Activated T-helper 17 cell treated with anti-CD3 and anti-CD28 coated beads, Interleukin-2, amount 50 U/mL, for 72 hours (primary cell): ENCODE measurements at regions not wholly inside any gene's neighbourhood (a gene's known extent, or its start where the extent isn't known, plus 50 kb on each side); places are given as distances from the start of the nearest gene placed in this dataset.
"Not testable (repeated sequence)": the region's sequence is repeated elsewhere in the genome, so short reads cannot be mapped to it uniquely, and the experiment has no call there.

Experiments
- ATAC-seq: fragments of 150-1000 bp; cut with Tn5 transposase; replicated peaks from 2 replicates; pipeline ENCODE4 v1.10.0; 2021; ENCODE audit warnings: mild to moderate bottlenecking, moderate library complexity
- H3K27ac Mint-ChIP-seq: one replicate; pipeline ENCODE4 v1.8.0; 2022; ENCODE audit warnings: mixed read lengths
- H3K27me3 Mint-ChIP-seq: one replicate; pipeline ENCODE4 v1.8.0; 2022; ENCODE audit warnings: mixed read lengths
- H3K36me3 Mint-ChIP-seq: one replicate; pipeline ENCODE4 v1.8.0; 2022; ENCODE audit warnings: low read depth, mild to moderate bottlenecking, mixed read lengths
- H3K4me1 Mint-ChIP-seq: one replicate; pipeline ENCODE4 v1.8.0; 2022; ENCODE audit warnings: mixed read lengths
- H3K4me3 Mint-ChIP-seq: one replicate; pipeline ENCODE4 v1.8.0; 2022; ENCODE audit warnings: mild to moderate bottlenecking, mixed read lengths
- H3K9me3 Mint-ChIP-seq: one replicate; pipeline ENCODE4 v1.8.0; 2022; ENCODE audit warnings: mixed read lengths

DNA sequence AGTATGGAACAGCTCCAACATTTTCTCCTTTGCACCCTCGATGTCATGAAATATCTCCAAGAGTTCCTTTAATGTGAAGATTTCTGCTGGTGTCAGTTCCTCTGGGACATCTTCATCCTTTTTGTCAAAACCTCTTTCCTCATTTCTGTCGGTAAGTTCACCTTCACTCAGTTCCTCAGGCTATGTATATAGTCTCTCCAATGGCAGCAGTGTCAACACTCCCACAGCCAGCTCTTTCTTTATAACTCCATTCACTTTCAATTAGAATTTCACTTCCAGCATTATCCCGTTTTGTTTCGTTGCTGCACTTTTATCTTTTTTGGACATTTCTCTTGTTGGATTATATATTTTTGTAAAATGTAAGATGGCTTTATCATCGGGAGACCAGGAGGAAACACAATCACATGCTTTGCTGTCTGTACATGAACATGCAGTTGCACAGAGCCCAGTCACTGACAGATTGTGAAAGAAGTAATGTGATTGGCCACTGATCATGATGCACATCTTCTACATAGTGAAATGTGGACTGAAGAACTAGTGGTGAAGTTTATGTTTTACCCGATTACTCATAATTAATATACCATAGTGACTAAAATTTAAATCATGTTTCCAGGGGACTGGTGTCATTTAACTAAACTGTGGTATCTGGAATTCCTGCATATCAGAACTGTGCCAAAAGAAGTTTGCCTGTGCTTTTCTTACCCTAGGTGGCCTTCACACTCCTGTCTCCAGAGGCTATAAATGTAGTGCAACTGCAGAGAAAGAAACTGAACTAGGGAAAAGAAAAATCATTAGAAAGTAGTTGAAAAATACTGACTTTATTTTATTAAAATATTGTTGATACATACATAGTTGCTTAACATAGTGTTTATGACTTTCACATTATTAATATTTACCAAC lies 289.6 kb downstream of the PPP1R3A start:
- H3K27me3 Mint-ChIP-seq, result no peaks in the 10 kb centered on the region
- no peak for ATAC-seq
- no peak overlapping the region for H3K27ac Mint-ChIP-seq
- H3K9me3 Mint-ChIP-seq, result peaks cover 4% of the 10 kb centered on the region
- no peaks in the 10 kb centered on the region for H3K36me3 Mint-ChIP-seq
- H3K4me3 Mint-ChIP-seq, result no peak overlapping the region
- H3K4me1 Mint-ChIP-seq, result no peaks in the 10 kb centered on the region

DNA sequence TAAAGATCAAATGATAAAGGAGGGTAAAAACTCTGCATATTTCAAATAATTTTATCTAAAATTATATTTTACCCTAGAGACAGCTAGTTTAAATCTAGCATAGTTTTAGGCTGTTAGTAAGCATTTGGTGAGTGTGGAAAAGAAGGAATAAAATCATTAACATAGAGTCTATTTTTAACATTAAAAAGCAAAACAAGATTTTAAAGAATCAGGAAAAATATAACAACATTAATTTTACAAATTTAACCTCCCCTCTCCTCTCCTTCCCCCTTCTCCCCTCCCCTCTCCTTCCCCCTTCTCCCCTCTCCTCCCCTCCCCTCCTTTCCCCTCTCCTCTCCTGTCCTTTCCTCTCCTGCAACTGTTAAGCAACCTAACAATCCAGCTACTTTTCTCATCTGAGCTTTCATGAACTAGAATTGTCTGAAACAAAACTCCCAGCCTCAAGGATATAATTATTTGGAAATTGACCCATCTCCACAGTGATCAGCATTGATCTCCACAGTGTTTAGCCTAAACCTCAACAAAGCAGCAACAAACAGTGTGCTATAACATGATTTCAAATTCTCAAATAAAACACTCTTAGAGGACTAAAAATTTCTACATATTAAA lies 293.2 kb downstream of the PPP1R3A start:
- no peaks in the 10 kb centered on the region for H3K27me3 Mint-ChIP-seq
- no peaks in the 10 kb centered on the region for H3K4me1 Mint-ChIP-seq

DNA sequence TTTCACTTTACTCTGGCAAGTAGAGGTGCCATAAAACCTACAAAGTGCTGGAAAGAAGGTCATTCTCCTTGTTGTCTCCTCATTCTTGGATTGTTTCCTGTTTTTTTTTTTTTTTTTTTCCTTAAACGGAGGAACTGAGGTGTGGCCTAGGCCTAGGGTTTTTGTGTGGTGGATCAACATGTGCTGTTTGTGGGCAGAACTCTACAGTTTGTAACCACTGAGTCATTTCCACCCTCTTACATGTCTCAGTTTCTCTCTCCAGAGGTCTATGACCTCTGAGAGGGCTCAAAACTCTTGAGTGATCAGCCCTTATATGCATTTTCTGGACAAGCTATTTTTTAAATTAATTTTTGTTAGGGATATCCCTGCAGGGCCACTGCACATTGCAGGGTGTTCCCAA lies 296.0 kb downstream of the PPP1R3A start:
- no peak for ATAC-seq
- Mint-ChIP-seq H3K4me1 (no peaks in the 10 kb centered on the region), H3K4me3 (no peak overlapping the region), H3K36me3 (no peaks in the 10 kb centered on the region), H3K9me3 (peaks cover 4% of the 10 kb centered on the region), H3K27ac (no peak overlapping the region), H3K27me3 (no peaks in the 10 kb centered on the region)

More for the DNA sequence above, 293.2 kb downstream of the PPP1R3A start:
- no peak overlapping the region for H3K27ac Mint-ChIP-seq
- H3K4me3 Mint-ChIP-seq, result no peak overlapping the region
- no peak for ATAC-seq
- H3K36me3 Mint-ChIP-seq, result no peaks in the 10 kb centered on the region
- H3K9me3 Mint-ChIP-seq, result peaks cover 4% of the 10 kb centered on the region

DNA sequence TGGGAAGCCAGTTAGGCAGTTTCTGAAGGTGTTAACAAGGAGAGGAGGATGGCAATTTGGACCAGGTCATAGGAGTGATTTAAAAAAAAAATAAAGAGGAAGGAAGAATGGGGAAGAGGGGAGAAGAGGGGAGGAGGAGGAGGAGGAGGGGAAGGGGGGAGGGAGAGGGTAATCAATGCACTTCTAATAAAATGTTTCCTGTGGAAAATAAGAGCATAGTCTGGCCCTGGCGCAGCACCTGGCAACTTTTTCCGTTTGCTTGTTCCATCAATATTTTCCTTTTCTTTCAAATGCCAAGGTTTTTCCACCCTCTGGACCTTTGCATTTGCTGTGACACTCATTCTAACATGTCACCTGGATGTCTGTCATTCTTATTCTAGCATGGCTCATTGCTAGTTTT lies 308.2 kb downstream of the PPP1R3A start:
- no peak overlapping the region for H3K27ac Mint-ChIP-seq
- H3K27me3 Mint-ChIP-seq, result no peaks in the 10 kb centered on the region
- no peaks in the 10 kb centered on the region for H3K9me3 Mint-ChIP-seq
- ATAC-seq, result no peak
- H3K4me3 Mint-ChIP-seq, result no peak overlapping the region
- no peaks in the 10 kb centered on the region for H3K36me3 Mint-ChIP-seq
- H3K4me1 Mint-ChIP-seq, result no peaks in the 10 kb centered on the region

DNA sequence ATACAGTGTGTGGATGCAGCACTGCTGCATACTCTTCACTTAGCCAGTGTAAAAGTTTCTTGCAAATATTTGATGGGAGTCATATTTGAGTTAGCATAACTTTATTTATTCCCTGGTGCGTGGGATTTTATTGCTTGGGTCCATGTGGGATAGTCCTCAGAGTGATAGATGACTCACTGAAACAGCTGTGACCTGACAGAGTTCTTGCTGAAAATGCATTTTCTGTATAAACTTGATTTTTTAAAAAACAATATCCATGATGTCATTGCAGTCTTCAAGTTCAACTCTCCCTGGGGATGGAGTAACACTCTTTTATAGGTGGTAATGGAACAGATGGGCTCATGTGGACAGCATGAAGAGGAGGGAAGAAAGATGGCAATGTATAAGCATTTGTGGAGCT lies 310.0 kb downstream of the PPP1R3A start:
- no peaks in the 10 kb centered on the region for H3K36me3 Mint-ChIP-seq
- no peak for ATAC-seq
- no peaks in the 10 kb centered on the region for H3K4me1 Mint-ChIP-seq
- H3K9me3 Mint-ChIP-seq, result no peaks in the 10 kb centered on the region
- H3K27me3 Mint-ChIP-seq, result no peaks in the 10 kb centered on the region
- no peak overlapping the region for H3K4me3 Mint-ChIP-seq
- H3K27ac Mint-ChIP-seq, result no peak overlapping the region

DNA sequence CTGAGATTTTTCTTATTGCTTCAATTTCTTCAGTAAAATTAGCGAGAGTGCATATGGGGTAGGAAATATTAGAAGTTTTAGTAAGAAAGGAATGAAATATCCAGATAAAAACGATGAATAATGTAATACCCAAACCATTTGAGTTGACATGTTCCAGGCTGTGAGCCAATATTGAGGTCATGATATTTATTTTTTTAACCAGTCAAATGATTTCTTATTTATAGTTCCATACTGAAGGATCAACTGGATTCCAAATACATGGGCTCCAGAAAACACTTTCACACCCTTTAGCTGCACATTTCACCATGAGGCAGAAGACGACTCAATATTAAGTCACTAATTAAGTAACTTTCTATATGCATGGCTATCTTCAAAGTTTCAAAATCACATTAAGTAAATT lies 312.5 kb downstream of the PPP1R3A start:
- H3K4me3 Mint-ChIP-seq, result no peak overlapping the region
- ATAC-seq, result no peak
- no peaks in the 10 kb centered on the region for H3K36me3 Mint-ChIP-seq
- no peaks in the 10 kb centered on the region for H3K9me3 Mint-ChIP-seq
- no peaks in the 10 kb centered on the region for H3K27me3 Mint-ChIP-seq
- H3K4me1 Mint-ChIP-seq, result no peaks in the 10 kb centered on the region
- H3K27ac Mint-ChIP-seq, result no peak overlapping the region

DNA sequence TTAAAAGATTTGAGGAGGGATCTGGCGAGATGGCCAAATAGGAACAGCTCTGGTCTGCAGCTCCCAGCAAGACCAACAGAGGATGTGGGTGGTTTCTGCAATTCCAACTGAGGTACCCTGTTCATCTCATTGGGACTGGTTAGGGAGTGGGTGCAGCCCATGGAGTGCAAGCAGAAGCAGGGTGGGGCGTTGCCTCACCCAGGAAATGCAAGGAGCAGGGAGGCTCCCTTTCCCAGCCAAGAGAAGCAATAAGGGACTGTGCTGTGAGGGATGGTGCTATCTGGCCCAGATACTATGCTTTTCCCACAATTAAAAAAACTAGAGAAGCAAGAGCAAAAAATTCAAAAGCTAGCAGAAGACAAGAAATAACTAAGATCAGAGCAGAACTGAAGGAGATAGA lies 318.4 kb downstream of the PPP1R3A start:
- H3K27me3 Mint-ChIP-seq, H3K27ac Mint-ChIP-seq, ATAC-seq, H3K9me3 Mint-ChIP-seq, H3K4me1 Mint-ChIP-seq, H3K4me3 Mint-ChIP-seq, H3K36me3 Mint-ChIP-seq: not testable (repeated sequence)

DNA sequence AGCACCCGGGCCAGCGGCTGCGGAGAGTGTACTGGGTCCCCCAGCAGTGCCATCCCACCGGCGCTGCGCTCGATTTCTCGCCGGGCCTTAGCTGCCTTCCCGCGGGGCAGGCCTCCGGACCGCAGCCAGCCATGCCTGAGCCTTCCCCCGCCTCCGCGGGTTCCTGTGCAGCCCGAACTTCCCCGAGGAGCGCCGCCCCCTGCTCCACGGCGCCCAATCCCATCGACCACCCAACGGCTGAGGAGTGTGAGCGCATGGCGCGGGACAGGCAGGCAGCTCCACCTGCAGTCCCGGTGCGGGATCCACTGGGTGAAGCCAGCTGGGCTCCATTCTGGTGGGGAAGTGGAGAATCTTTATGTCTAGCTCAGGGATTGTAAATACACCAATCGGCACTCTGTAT lies 325.4 kb downstream of the PPP1R3A start:
- not testable (repeated sequence) for H3K27ac Mint-ChIP-seq, H3K36me3 Mint-ChIP-seq

DNA sequence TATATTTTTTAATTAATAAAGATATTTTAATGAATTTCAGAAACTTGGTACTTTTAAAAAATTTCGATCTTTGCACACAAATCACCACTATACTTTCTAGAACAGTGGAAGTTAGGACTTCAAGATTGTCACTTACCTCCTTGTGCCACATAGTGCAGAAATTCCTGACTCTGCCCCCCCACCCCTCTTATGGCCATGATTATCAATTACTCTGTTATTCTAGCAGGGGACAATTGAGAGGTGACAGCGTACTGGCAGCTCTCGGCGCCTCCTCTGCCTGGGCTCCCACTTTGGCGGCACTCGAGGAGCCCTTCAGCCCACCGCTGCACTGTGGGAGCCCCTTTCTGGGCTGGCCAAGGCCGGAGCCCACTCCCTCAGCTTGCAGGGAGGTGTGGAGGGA lies 325.9 kb downstream of the PPP1R3A start:
- not testable (repeated sequence) for ATAC-seq, H3K4me1 Mint-ChIP-seq, H3K27ac Mint-ChIP-seq, H3K36me3 Mint-ChIP-seq, H3K4me3 Mint-ChIP-seq, H3K27me3 Mint-ChIP-seq, H3K9me3 Mint-ChIP-seq

More for the DNA sequence above, 325.4 kb downstream of the PPP1R3A start:
- H3K9me3 Mint-ChIP-seq, H3K4me3 Mint-ChIP-seq, H3K4me1 Mint-ChIP-seq, H3K27me3 Mint-ChIP-seq, ATAC-seq: not testable (repeated sequence)

DNA sequence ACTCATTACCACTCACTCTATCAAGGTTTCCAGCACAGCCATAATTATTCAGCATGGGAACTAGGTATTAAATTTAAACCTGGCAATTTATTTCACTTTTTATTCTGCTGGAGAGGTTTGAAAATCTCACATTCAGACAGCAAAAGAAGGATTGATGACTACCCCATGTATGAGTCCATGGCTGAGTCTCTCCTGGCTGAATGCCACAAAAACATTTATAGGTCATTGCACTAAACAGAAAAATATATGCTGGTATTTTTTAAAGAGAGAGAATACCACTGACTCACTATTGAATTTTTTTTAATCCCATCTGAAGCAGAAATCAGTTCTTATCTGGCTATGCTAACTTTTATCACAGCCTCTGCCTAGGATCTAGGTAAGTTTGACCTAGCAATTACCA lies 336.3 kb downstream of the PPP1R3A start:
- no peak overlapping the region for H3K27ac Mint-ChIP-seq
- no peaks in the 10 kb centered on the region for H3K4me1 Mint-ChIP-seq
- ATAC-seq, result no peak
- no peaks in the 10 kb centered on the region for H3K36me3 Mint-ChIP-seq
- no peak overlapping the region for H3K4me3 Mint-ChIP-seq
- H3K27me3 Mint-ChIP-seq, result no peaks in the 10 kb centered on the region
- no peaks in the 10 kb centered on the region for H3K9me3 Mint-ChIP-seq

DNA sequence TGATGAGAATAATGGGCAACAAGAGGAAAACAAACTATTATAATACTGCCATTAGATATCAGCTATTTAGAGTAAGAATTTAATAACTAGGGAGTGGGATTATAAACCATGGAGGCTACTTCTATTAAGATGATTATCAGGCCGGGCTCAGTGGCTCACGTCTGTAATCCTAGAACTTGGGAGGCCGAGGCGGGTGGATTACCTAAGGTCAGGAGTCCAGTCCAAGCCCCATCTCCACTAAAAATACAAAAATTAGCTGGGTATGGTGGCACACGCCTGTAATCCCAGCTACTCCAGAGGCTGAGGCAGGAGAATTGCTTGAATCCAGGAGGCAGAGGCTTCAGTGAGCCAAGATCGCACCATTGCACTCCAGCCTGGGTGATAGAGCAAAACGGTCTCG lies 355.6 kb downstream of the PPP1R3A start:
- not testable (repeated sequence) for H3K4me1 Mint-ChIP-seq, H3K4me3 Mint-ChIP-seq, H3K27me3 Mint-ChIP-seq, H3K9me3 Mint-ChIP-seq, ATAC-seq, H3K36me3 Mint-ChIP-seq, H3K27ac Mint-ChIP-seq

DNA sequence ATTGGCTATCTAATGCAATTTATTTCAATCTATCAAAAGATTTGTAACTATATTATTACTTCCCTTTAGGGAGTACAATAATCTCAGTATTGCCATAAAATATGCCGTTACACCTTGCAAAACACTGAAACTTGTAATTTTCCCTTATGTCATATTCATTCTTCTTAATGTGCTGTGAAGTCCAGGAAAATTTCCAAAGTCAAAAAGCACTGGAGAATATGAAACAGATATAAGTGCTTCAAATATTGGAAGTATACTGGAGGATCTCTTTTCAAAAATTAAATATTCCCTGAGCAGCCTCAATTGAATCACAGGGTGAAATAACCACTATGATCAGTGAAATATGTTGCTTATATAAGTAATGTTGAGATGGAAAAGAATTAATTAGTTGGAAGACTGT lies 356.0 kb downstream of the PPP1R3A start:
- no peak overlapping the region for H3K4me3 Mint-ChIP-seq
- ATAC-seq, result no peak
- H3K36me3 Mint-ChIP-seq, result no peaks in the 10 kb centered on the region
- H3K4me1 Mint-ChIP-seq, result no peaks in the 10 kb centered on the region
- no peak overlapping the region for H3K27ac Mint-ChIP-seq
- H3K9me3 Mint-ChIP-seq, result no peaks in the 10 kb centered on the region
- H3K27me3 Mint-ChIP-seq, result no peaks in the 10 kb centered on the region

DNA sequence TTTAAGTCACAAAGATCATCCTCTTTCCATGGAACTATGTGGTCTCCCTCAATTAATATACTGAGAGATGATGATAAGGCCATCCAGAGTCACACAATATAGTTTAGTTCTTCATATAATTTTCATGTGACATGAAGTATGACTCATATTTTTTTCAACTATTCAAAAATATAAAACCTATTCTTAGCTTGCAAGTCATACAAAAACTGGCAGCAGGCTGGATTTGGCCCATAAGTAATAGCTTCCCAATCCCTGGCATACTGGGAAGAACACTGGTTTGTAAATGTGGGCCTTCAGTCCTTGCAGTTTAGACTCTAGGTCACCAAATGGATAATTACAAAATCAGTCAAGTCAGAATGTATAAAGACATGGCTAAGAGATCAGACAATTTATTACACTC lies 356.6 kb downstream of the PPP1R3A start:
- Mint-ChIP-seq H3K4me1 (no peaks in the 10 kb centered on the region), H3K27me3 (no peaks in the 10 kb centered on the region), H3K4me3 (no peak overlapping the region), H3K9me3 (no peaks in the 10 kb centered on the region), H3K36me3 (no peaks in the 10 kb centered on the region), H3K27ac (no peak overlapping the region)
- ATAC-seq, result no peak

DNA sequence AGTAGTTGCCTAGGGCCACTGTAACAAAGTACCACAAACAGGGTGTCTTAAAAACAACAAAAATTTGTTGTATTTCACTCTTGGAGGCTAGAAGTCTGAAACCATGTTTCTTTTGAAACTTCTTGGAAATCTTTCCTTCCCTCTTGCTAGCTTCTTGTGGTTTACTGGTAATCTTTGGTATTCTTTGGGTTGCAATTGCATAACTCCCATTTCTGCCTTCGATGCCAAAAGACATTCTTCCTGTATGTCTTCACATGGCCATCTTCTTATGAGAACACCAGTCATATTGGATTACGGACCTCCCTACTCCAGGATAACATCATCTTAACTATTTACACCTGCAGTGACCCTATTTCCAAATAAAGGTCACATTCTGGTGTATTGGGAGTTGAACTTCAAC lies 357.4 kb downstream of the PPP1R3A start:
- no peak for ATAC-seq
- H3K4me1 Mint-ChIP-seq, result no peaks in the 10 kb centered on the region
- no peaks in the 10 kb centered on the region for H3K36me3 Mint-ChIP-seq
- no peak overlapping the region for H3K27ac Mint-ChIP-seq
- H3K27me3 Mint-ChIP-seq, result no peaks in the 10 kb centered on the region
- no peak overlapping the region for H3K4me3 Mint-ChIP-seq
- H3K9me3 Mint-ChIP-seq, result no peaks in the 10 kb centered on the region

DNA sequence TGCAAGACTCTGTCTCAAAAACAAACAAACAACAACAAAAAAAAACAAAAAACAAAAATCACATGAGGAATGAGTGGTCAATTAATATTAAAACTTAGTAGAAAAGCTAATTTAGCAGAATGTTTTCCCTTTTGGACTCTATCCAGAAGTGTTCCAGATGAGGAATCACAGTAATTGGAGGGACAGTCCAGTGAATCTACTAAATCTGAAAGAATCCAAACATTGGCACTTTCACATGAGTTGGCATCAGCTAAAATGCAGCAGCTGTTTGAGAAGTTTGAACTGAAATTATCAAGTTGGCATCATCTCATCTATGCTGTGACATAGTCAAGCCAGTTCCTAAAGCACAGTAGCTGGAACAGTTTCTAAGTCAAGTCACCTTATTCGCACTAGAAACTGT lies 367.8 kb downstream of the PPP1R3A start:
- no peaks in the 10 kb centered on the region for H3K27me3 Mint-ChIP-seq
- no peaks in the 10 kb centered on the region for H3K4me1 Mint-ChIP-seq
- no peak for ATAC-seq
- no peak overlapping the region for H3K27ac Mint-ChIP-seq
- H3K36me3 Mint-ChIP-seq, result no peaks in the 10 kb centered on the region
- H3K4me3 Mint-ChIP-seq, result no peak overlapping the region
- H3K9me3 Mint-ChIP-seq, result peaks cover 11% of the 10 kb centered on the region
